DMS79 (cell line): ENCODE measurements at regions not wholly inside any gene's neighbourhood (a gene's known extent, or its start where the extent isn't known, plus 50 kb on each side); places are given as distances from the start of the nearest gene placed in this dataset.
"Not testable (repeated sequence)": the region's sequence is repeated elsewhere in the genome, so short reads cannot be mapped to it uniquely, and the experiment has no call there.

Source experiments
- DNase-seq: peaks from one replicate; lab custom pipeline; 2025; lab: John Stamatoyannopoulos, UW

DNA sequence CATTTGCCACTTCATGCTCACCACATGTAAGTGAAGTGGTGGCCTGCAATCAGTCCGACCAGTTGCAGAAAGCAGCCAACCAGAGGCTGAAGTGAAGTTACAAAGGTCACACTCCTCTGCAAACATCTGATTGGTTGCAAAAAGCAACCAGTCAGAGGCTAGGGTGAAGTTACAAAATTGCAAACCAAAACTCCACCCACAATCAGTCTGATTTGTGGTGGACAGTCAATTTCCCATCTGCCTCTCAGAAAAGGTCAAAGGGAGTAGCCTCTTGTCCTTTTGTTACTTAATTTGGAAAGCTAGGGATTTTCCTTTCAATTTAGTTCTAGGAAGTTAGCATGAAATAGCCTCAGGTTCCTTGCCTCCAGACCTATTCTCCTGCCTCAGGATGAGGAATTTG is 185.0 kb downstream of the UXS1 start:
- DNase-seq, result no peak

DNA sequence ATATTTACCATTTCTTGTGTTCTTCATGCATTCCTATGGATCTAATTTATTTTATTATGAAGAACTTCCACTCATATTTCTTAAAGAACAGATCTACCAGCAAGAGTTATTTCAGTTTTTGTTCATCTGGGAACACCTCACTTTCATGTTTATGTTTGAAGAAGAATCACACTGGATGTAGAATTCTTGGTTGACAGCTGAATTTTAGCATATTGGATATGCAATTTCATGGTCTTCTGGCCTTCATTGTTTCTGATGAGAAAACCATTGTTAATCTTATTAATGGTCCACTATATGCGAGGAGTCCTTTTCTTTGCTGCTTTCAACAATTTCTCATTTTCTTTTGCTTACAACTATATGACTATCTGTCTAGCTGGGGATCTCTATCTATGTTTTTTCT is 189.2 kb downstream of the UXS1 start:
- DNase-seq, result no peak

DNA sequence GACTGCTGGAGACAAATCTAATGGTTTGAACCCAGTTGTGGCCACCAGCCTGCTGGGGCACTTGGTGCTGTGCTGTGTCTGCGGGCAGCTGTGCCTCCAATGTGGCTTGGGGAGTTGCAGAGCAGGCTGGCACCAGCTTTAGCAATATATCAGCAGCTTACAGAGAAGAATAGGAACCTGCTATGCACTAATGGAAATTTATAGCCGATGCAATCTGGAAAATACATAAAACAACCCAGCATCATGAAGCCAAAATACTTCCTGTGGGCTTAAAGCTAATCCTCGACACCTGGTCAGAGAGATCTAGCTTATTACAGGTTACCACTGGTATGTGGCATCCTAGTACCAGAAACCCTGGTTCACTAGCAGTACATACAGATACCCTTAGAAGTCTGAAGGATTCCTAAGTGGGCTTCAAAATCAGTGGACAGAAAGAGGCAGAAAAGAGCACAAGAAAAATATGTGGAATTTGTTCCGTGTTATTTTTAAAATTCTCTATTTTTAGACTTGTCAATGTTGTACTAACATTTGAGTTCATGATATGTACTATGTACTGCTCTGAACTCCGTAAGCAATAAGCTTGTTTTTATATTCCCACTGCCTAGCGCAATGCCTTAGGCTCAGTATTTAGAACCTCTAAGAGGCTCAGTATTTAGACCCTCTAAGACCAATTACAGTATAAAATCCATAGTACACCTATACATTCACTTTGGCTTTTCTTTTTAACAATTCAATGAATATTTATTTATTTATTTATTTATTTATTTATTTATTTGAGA is 194.7 kb downstream of the UXS1 start:
- DNase-seq, result no peak

DNA sequence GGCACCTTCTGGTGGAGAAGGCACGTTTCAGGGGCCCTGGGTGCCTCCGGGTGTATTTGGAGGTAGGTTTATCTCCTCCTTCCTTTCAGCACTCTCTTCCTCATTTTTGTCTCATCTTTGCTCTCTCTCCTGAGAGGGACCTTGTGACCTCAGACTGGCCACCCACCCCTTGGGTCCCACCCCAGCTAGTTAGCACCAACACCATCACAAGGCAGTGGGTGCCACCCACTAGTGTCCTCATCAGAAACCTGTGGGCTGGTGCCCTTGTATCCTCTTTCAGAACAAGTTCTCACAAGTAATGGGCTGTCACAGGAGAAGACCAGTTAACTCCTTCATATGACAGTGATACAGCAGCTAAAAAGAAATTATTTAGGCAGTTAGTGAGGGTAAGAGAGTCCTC is 196.4 kb downstream of the UXS1 start:
- no peak for DNase-seq

DNA sequence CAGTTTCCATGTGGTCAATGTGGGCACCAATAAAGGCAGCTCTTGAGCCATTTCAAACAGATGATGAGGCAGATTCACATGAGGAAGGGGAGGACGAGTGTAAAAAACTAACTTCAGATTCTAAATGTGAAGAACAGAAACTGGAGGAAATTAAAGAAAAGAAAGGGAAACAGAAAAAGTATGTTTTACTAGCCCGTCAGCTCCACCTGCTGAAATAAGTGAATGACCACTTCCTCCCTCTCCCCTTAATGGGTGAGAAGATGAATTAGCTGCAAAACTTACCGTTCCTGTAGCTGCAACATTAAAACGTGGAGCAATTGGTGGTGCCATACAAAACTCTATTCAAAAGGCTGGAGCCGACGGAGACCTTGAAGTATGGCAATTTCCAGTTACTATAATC is 203.5 kb downstream of the UXS1 start:
- DNase-seq, result no peak

DNA sequence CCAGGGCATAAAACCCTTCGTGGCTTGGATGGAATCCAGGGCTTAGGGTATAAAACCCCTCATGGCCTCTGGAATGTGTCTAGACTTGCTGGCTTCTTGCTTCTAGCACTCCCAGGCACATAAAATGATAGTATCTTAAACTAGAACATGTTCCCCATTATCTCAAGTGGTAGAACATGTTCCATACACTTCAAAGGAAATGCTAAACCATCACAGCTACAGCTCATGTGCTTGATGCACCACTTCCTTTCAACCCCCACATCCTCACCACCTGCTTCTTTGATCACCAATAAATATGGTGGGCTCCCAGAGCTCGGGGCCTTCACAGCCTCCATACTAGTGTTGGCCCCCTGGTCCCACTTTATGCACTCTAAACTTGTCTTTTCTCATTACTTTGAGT is 204.3 kb downstream of the UXS1 start:
- DNase-seq, result not testable (repeated sequence)

DNA sequence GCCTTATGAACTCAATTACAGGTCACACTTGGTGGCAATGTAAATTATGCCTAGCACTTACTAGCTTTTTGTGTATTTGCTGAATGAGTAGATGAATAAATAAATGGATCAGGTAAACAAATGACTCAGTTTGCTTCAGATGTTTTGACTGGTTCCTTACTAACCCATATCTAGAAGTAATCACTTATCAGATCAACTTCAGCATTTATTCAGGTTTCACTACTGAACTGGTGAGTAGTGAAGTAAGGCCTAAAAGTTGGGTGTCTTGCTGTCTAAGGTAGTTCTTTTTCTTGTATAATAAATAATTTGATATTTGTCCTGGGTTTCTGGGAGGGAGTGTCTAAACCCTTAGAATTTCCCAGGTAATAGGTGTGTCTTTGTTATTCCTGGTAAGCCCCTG is 205.0 kb downstream of the UXS1 start:
- DNase-seq, result no peak

DNA sequence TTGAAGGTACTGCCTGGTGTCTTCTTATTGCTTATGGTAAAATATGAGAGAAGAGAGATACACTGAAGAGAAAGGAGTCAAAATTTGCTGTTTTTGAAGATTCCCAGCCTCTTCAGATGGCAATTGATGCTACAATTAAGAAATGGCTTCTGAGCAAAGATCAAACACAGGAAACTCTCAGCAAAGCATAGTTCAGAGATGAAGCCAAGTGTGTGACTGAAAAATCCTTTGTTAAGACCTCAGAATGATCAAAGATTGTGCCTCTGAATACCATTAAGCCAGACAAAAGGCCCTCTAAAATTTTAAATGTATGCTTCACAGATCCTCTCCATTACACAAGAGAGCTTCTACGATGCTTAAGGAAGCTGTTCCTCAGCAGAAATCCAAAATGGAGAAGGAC is 216.3 kb downstream of the UXS1 start:
- no peak for DNase-seq

DNA sequence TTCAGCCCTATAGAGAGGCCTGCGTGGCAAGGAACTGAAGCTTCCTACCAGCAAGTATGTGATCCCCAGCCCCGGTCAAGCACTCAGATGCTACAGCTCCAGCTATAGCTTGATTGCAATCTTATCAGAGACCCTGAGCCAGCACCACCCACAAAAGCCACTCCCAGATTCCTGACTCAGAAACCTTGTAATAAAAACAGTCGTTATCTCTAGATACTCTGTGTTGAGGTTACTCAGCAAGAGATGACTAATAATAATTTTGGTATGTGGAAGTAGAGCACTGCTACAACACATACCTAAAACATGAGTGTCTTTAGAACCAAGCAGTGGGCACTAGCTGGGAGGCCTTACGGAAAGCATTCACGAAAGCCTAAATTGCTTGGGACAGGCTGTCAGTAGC is 216.9 kb downstream of the UXS1 start:
- DNase-seq, result no peak

DNA sequence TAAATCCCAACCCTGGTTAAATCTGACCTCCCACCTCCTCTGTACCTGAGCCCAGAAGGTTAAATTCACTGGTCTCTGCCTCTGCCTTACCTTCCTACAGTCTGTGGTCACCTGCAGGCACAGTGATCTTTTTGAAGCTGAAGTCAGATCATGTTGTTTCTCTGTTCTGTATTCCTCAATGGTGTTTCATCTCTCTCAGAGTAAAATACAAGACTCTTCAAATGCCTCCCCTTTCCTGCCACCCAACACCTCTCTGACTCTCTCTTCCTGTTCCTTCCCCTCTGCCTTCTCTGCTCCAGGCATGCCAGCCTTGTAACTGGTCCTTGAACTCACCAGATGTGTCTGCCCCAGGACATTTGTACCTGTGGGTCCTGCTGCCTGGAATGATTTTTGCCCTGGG is 219.3 kb downstream of the UXS1 start:
- no peak for DNase-seq

DNA sequence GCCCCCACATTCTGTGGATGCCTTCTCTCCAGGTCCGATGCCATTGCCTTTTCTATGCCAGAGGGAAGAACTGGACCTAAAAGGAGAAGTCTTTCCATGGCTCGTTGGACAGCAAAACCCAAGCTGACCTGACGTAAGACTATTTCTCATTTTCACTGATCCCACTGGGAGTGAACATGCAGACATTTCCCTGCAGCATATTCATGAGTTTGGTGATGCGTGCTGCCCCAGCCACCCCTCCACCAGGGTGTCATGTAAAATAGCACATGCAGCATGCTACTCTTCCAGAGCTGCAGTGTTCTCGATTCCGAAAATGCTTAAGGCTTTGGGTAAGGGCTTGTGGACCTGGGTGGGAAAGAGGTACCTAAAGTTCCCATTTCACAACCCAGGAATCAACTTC is 221.2 kb downstream of the UXS1 start:
- DNase-seq, result no peak

DNA sequence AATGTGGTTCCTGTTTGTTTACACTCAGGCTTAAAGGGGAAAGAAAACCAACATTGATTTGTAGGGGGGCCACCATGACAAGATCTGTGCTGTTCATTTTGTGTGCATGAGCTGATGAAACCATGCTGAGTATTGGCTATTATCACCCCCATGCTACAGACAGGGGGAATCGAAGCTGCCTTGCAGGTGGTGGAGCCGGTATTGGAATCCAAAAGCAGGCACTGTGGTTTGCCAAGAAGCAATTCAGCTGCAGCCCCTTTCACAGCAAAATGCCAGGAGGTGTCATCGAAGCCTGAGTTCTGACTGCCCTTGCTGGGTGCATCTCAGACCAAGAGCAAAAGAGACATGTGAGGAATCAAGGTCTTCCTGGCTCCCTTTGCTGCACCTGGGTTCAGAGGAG is 221.9 kb downstream of the UXS1 start:
- no peak for DNase-seq

DNA sequence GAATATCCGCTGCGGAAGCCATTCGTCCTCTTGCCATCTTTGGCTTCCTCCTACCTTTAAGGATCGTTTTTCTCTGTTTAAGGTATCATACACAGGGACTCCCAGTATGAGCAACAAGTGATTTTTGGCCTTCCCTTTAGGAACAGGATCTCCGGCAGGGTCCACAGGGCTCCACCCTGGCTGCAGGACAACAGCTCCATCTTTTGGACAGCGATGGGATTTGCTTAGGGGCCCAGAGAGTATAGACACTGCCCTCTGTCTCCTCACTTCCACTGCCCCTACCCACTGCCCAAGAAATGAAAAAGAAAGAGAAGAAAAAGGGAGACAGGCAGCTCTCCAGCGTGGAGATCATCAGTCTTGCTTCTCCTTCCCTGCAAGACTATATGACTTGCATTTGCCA is 224.5 kb downstream of the UXS1 start:
- no peak for DNase-seq

DNA sequence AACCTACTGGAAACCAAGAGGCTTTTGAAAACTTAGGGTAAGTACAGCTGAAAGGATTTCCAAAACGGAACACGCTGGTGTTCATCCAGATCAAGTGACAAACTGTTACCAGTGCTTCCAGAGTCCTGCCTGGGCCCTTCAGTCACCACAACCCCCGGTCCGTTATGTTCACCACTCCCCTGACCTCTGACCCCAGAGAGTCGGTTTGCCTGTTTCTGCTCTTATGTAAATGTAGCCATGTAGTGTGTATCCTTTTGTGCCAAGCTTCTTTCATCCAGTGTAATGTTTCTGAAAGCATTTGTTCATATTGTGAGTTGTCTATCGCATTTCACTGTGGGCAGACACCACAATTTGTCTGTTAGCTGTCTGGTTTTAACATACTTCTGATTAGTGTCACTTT is 217.5 kb downstream of the NCK2 start:
- no peak for DNase-seq

DNA sequence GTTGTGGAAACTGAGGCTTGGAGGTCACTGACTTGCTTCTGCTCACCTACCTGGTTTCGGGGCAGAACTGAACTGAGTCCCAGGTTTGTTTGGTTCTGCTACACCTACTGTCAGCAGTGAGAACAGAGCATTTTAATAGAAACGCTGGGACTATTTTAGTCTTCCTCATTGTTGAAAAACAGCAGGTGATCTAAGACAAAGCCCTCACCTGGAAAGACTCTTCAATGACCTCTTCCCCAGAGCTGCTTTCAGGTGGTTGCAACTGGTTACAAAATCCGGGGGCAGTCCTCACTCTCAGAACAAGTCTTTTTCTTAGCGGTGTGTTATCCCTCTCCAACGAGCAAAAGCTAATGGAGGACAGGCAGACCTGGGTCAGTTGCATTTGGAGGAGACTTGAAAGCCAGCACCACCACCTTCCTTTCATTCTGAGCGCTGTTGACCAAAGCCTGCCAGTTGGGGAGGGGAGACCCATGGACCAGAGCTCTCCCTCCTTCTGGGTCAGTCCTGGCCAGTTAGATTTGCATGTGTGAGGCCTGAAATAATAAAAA is 217.0 kb downstream of the NCK2 start:
- DNase-seq, result no peak

DNA sequence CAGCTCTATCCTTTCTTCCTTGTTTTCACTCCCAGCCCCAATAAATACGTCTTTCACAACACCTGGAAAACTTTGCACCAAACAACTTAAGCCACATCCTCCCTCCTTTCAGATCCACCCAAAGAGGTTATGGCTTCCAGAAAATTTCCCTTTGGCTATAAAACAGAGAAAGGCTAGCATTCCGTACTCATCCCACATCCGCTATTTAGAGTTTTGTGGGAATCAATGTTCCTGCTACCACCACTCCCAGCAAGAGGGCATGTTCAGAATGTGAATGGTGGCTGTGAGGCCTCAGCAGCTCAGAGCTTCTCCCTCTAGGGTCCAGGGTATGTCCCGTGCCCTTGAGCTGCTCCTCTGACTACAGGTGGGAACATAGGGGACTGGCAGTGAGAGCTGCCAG is 214.6 kb downstream of the NCK2 start:
- DNase-seq, result no peak

DNA sequence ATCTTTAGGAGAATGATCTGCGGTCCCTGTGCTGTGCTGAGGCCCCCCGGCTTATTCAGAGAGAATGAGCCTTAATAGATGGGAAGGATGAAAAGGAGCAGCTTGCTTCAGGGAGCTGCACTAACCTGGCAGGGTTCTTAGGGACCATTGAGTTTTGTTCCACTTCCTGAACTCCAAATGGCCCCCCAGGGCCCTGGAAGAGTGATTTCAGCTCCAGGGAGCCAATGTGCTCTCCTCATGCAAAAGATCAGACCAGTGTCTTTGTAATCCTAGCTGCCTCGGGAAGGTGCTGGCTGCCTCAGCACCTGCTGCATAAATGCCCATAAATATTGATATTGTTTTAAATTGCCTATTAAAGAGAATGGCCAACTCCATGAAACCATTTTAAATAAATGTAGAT is 210.2 kb downstream of the NCK2 start:
- peak; percentile 18 for DNase-seq

DNA sequence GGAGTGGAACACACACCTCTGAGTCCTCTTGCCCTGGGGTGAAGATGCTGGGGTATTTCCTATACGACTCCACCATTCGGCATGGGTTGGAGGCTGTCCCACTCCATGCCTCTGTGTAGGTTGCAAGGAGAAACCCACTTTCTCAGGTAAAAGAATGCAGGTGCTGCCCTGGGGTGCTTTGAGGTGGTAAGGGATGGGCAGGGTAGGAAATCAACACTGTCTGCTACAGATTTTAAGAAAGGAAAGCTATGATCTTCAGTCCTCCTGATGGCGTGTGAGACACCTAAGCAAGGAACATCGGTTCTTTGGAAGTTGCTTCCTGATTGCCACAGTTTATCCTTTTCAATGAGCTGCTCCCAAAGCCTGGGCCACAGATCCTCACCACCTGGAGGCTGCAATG is 209.2 kb downstream of the NCK2 start:
- DNase-seq, result no peak

DNA sequence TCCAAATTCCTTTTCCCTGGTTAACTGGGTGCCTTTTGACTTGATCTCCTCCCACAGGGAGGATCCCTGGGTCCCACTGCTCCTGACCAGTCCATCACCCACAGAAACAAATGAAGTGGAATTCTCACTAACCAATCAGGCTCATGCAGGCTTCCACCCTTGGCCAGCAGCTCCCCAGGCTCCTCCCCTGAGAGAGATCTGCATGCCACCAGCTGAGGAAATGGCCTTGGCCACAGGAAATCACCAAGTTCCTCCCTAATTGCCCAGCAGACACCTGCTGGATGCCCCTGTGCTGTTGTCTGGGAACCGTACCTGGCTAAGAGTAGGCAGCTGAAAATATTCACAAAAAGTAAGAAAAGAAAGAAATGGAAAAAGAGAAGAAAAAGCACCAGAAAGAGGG is 207.4 kb downstream of the NCK2 start:
- no peak for DNase-seq

DNA sequence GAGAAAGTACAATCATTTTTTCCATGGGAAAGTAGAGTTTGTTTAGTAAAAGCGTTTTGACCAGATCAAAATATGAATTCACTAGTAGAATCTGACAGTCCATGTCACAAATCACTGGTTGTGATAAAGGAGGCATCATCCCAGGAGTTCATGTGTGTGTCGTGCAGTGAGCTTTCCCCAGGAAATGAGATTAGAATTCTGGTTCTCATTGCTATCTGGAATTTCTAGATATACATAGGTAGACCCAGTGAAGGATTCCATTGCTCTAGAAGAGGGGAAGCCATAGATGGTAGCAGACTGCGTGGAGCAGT is 206.6 kb downstream of the NCK2 start:
- no peak for DNase-seq

DNA sequence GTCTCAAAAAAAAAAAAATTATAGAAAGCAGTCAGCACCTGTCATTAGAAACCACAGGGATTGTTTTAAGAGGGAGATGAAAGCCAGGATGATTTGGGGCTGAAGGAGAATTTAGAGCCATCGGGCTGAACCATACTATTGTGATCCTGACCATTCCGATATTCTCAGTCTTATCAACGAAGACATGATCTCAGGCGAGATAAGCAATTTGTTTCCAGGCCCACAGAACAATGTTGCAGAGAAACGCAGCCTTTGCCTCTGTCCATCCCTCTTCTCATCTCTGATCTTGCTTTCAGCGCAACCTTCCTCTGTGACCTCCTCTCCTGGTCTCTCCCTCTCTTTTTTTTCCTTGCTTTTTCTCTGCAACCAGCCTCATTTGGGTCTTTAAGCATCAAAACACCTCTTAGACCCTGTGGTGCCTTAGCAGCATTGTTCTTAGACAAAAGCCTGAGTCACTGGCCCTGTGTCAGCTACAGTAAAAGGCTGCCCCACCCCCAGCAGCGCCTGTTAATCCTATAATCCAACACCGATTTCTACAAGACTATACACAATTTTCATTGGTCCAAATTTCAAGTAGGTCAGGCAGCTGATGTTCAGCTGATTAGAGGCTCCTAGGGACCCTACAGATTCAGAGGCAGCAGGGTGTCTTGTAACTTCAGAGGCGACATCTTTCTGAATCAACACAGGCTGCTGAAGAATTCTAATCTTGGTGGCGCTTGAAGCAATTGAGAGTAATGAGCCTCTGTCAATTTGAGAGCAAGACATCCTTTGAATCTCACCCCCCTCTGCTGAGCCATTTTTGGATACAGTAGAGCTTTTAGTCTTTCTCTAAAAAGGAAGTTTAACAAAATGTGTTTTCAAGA is 206.0 kb downstream of the NCK2 start:
- no peak for DNase-seq

DNA sequence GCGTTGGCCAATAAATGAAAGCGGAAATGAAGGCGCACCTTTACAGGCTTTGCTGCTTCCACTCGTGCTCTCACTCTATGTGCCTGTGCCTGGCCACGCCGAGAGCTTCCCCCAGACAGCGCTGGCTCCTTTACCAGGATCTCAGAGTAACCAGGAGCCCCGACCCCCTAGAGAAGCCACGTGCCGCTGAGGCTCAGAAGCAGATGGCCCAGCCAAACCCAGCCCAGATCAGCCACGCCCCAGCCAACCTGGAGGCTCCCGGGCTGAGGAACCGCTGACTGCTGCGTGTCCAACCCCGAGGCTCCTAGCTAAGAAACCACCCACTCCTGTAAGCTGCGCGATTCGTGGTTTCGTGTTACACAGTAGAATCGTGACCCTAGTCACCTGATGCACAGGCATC is 199.3 kb downstream of the NCK2 start:
- no peak for DNase-seq
